H4 (cell line): ENCODE measurements at regions not wholly inside any gene's neighbourhood (a gene's known extent, or its start where the extent isn't known, plus 50 kb on each side); places are given as distances from the start of the nearest gene placed in this dataset.
A peak's percentile ranks its signal among the peaks of the same experiment; 100 is the strongest.

Experiments
- DNase-seq: peaks from one replicate; pipeline ENCODE4 v3.0.0-alpha.2; 2015; ENCODE audit warnings: low spot score

DNA sequence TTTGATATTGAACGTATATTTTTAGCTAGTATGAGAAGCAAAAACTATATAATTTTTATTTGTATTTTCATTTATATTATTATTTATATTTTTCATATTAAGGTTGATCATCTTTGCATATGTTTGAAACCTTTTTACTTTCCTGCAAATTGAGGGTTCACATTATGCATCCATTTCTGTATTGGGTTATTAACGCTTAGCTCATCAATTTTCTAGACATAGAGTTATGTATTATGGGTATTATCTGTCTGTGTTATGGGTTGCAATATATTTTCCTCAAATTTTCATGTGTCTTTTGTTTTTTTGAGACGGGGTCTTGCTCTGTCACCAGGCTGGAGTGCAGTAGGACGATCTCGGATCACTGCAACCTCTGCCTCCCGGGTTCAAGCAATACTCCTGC lies 2377.0 kb upstream of the WWC1 start:
- no peak for DNase-seq

DNA sequence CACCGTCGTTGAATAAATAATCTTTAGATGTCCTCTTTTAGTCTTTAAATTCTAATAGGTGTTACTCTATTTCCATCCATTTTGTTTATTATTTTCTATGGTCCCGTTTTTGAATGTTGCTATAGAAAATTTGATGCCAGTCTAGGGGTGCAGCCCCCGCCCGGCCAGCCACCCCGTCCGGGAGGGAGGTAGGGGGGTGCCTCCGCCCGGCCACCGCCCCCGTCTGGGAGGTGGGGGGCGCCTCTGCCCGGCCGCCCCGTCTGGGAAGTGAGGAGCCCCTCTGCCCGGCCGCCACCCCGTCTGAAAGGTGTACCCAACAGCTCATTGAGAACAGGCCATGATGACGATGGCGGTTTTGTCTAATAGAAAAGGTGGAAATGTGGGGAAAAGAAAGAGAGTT lies 2372.2 kb upstream of the WWC1 start:
- DNase-seq = no peak

DNA sequence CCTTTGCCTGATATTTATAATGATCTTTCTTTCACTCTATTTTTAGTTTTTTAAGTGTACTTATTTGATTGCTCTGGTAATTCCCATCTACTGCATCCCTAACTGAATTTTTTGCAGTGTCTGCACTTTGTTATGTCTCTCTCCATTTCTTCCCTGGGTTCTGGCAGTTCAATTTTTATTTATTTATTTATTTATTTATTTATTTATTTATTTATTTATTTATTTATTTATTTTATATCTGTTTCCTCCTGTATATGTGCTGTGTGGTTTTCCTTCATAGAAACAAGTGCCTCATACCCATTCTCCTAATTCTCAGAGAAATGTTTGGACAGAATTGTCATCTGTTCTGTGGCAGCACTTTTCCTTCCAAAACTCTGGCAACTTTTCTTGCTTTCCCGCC lies 2370.8 kb upstream of the WWC1 start:
- no peak for DNase-seq

DNA sequence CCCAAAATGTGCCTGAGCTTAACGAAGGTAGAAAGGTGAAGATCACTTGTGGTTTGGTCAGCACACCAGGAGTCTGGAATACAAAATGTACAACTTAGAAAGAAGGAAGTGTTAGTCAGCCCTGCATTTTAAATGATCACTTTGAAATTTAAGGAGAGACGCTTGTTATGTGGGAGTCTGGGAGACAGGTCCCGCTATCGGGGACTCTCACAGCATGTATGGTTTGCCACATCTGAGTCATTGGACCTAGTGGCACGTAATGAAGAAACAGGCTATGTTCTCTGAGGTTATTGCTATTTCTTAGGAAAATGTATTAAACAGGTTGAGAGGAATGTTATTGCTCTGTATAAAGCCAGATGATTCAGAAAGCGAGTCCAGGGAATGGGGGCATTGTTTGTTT lies 2362.5 kb upstream of the WWC1 start:
- peak; percentile 45 for DNase-seq

DNA sequence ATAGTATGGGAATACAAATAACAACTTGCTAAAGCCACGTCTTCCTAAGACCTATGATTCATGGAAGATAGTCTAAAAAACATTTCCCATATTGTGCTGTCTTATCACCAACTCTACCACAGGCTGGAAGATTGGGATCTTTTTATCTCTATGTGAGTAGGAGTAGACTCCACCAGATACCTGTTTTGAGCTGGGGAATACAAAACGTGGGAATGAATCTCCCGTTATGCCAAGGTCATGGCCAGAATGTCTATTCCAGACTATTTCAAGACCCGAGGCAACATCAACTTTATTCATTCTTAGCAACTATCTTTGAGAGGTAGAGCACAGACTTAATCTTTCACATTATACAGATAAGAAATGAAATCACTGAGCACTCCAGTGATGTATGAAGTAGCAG lies 2350.9 kb upstream of the WWC1 start:
- DNase-seq = no peak

DNA sequence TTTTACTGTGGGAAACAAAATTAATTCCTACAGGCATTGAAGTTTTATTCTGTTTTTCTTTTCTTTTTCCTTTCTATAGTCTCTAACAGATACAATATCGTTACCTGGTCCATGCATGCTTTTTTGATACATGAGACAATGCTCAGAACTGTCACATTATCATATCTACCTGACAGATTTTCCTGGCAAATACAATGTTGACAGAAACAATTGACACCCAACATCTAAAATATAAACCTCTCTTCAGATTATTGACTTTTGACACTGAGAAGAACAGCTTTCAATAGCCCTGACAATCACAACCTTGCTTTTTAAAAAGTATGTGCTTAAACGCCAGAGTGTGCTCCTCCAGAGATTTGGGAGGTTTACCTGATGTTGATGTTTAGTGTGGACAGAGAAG lies 2334.6 kb upstream of the WWC1 start:
- DNase-seq = no peak

DNA sequence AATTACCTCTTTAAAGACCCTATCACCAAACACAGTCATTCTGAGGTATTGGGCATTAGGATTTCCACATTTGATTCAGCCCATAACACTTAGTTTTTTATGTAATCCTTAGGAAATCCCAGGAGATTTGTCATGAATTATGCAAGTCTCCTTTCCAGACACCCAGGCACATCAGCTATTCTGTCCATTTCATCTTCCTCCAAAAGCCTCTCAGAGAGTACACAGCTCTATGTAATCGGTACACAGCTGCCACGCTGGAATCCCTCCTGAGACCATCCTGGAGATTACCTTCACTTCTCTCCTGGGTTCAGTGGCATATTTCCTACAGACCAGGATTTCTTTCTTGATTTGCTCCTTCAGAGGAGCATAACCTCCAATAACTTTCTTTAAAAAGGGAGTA lies 2309.8 kb upstream of the WWC1 start:
- no peak for DNase-seq

DNA sequence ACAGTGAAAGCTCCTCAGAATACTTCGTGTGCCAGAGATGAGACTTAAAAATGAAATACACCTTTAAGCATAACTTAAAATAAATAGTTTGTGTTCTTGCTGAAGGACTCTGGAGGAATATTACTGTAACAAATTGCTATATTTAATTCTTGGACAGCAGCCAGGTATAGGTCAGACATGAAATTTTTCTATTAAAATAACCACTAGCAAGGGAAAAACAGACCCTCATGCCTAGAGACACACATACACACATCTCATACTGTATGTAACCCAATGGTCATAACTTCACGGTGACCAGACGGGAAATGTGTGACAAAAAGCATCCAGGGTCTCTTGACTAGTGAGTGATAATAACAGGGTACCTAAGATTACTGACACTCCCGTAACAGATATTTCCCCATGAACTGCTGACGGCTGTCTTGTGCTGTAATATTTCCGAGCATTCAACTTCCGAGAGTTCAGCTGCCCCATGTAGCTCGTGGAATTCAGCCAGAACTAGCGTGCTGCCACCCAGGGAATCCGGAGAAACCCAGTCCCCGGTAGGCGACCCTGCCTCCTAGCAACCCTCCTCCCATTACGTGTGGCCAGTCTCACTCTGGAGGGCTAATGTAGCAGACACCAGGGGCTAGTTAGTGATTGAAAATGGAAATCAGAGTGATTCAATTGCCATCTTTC lies 2295.1 kb upstream of the WWC1 start:
- DNase-seq = no peak

DNA sequence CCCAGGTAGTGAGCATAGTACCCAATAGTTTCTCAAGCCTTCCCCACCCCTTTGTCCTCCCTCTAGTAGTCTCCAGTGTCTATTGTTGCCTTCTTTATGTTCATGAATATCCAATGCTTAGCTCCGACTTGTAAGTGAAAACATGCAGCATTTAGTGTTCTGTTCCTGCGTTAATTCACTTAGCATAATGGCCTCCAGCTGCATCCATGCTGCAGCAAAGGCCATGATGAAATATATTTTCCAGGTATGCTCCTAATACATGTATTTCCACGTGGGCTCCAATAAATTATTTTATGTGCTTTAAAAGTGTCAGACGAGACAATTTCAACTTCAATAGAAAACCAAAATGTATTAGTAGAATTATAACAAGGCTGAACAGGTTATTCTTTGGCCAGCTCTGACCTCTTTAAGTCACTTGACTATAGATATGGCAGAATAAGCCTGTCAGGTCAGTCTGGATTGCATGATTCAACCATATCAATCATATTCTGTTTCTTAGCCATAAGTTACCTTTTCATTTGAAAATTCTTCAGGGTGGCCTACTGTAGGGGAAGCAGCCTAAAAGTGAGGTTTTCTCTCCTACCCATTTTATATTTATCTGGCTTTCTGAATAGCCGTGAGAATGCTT lies 2291.6 kb upstream of the WWC1 start:
- no peak for DNase-seq

DNA sequence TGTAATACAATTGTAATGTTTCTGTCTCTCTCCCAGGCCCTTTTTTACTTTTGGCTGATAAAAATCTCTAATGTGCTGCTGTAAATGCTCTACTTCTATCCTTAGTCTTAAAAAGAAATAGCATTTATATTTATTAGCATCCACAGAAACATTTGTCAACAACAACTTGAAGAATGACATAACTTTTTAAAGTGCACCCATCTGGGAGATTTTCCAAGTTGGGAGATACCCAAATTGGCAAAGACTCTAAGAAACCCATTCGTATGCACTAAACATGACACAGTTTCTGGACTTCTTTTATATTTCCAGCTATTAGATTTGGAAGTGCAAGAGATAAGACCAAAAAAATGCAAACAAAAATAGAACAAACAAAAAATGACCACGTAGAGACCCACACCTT lies 2287.4 kb upstream of the WWC1 start:
- DNase-seq = no peak

DNA sequence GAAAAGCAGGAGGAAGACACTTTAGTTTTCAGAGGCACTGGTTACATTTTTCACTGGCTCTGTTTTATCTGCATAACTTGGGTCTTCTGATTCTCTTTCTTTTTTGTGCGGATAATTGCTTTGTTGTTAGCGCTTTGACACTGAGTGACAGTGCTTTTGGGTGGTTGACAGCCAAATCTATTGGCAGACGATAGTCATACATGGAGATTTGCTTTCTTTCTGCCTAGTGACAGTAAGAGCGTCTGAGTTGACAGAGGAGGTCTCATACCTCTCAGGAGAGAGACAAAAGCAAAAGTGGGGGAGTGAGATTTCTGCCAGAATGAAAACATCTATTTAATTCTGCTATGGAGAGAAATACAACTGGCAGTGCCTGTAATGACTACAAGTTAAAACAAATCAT lies 2278.0 kb upstream of the WWC1 start:
- no peak for DNase-seq

DNA sequence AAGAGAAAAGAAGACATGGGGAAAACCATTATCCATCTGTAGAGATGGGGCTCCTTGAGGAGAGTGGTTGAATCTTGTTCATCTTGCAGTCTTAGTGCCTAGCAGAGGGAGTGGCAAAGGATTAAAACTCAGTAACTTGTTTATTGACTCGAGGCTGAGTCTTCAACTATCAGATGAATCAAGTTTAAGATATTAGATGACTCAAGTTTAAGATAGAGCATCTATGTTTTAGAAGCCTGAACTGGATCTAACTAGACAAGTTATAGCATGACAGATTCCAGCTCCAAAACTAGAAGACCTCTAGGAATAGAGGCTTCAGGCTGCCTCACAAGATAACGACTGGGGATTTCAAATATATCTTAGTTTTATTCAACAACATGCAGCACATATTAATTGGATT lies 2277.2 kb upstream of the WWC1 start:
- no peak for DNase-seq

DNA sequence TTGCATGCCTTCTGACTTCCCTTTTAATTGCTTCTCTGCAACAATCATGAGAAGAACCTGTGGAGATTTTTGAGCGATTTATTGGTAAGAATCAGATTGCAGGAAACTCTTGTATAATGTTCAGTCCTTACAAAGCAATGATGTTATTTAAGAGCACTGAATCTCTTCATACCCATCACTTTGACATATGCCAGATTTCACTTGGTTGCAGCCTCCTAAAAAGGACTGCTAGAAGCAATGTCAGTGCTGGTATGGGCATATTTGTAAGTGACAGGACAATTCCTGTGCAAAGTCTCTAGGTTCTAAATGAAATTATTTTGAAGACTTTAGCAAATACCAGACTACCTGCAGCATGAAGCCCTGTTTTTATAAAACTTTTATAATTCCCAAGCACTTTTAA lies 2272.7 kb upstream of the WWC1 start:
- DNase-seq = no peak

DNA sequence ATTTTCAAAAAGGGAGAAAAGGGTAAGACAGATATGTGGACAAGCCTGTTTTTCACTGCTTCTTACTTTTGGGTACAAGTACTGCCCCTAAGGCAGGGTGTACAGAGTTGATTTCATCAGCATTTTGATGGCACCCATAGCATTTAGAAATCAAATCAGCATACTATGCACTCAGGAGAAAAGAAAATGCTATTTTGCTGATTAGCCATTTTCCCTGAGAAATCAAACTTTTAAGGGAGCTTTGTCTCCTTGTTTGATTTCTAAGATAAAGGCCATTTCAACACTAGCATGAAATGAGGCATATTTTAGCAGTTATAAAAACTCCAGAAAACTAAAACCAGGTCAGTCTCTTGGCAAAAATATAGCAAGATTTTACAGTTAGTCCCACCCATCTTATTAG lies 2269.4 kb upstream of the WWC1 start:
- no peak for DNase-seq

DNA sequence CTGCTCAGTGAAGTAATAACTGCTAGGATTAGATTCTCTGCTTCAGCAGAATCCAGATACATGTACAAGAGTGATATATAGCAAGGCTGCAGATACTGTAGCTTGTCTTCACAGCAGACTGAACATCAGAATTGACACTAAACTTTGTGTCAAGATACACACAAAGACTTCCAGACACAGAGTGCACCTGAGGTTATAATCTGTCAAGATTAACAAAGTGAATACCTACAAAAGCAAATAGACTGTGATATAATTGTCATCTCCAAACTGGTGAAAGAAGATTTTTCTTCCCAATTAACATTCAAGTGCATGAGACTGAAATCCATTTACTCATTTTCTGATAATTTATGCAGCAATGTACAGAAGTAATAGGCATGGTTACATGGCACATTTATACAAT lies 2266.5 kb upstream of the WWC1 start:
- no peak for DNase-seq

DNA sequence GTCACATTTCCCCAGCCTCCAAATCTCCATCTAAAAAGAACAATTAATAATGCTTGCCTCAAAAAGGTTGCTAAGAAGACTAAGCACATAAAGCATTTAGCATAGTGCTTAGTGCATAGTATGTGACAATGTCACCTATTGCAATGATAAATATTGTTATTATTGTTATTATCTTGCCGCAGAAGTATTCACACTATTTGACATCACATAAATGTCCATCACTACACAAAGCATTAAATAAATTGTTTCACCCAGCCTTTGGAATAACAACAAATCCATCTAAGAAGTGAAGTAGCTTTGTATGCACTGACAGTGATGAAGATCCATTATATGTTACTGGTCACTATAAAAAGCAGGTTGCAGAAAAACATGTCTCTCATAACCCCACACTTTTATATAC lies 2263.9 kb upstream of the WWC1 start:
- DNase-seq = no peak

DNA sequence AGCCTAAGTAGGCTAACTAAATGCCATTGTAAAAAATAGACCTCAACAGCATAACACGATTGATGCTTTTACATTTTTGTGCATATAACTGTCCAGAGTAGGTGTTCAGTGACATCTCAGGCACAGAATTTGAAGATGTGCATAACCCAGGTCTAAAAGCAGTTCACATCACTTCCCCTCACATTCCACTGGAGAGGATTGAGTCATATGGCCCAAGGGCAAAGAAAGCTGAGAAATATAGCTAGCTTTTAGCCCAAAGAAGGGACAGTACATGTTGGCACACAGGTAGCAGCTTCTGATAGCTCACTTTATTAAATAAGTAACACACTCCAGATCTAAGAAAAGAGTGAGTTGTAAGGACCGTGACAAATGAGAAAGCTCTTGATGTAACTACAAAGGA lies 2259.5 kb upstream of the WWC1 start:
- no peak for DNase-seq

DNA sequence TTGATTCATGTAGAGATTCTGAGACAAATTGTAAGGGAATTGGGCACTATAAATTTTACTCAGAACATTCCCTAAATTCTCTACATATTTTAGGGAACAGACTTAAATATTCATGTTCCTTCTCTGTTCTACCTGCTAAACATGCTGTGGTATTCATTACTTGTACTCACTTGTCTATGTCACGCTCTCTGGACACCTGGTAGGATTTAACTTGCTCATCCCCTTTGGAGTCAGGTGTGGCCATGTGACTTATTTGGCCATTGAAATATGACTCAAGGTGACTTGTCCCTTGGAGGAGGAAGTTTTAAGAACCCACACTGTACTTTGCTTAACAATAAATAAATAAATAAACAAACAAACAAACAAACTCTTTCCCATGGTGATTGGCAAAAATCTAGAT lies 2258.8 kb upstream of the WWC1 start:
- no peak for DNase-seq

DNA sequence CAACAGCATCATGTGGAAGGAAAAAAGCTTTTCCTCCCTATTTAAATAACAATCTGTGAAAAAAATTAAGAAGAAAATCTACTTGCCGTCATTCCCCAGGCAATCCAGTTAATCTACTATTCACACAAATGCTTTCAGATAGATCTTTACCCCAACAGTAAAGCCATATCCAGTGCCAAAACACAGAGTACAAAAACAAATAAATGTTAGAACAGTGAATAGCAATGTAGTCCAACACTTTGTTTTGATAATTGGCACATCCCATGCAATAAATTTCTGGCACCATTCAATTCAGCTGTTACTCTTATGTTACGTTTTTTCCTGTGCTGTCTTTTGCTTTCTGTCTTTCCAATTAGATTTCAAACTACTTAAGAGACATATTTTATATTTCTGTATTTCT lies 2245.5 kb upstream of the WWC1 start:
- no peak for DNase-seq

DNA sequence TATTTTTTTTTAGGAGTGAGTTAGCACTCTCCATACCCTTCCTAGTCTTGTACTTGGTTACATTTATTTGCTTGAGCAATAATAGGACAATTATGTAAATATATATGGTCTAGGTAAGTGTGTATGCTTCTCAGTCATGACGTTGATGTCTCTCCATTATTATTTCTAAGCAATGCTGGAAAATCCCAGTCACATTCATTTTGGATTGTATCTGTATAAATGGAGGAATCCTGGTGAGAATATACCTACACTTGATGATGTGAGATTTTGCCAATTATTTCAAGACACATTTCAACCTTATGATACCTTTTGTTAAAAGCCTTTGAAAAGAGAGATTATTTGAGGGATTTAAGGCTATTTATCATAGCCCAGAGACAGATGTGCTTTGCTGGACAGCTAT lies 2244.5 kb upstream of the WWC1 start:
- DNase-seq = no peak

DNA sequence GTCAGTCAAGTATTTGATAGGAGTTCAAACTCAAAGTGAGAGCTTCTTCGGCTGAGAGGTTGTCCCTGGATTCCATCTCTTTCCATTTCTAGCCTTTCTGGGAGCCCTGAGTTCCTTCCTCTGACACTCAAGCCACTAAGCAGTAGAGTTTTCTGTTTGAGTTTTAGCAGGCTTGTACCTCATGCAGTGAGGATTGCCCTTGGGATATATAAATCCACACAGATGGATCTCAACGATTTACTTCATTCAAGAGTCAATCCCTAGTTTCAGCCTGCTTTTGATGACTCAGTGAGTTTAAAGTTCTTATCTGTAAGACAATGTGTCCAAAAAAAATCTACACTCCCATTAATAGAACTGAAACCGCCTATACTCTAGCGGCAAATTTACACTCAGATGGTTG lies 2240.9 kb upstream of the WWC1 start:
- no peak for DNase-seq

DNA sequence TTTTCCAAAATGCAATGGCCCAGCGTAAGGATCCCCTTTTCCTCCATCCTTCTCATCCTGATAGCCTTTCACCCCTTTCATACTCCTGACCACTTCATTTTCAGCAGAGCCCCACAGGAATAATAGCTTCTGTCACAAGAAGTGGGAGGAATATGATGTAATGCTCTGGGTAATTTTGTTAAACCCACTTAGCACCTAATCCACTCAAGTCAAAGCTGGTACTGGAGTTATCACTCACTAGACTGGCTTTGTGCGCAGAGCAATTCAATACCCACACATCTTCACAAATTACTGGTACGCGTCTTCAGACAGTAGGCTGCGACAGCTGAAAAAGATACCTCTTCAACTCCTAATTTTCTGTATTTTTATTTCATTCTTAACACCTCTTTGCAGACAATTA lies 2232.8 kb upstream of the WWC1 start:
- DNase-seq = no peak

DNA sequence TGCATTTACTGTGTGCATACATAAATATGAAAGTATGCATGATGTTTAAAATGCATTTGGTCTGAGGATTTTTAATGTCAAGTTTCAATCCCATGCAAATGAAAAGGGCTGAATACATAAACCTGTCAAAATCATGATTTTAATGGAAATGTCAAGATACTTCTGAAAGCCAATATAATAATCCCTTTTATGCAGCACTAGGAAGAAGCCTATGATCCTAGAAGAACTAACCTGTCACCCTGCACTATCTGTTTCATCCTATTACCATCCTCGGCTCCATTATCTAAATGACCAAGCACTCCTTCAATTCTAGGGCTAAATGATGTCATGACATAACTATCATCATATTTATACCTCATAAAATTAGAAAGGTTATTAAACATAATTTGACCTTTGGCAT lies 2229.4 kb upstream of the WWC1 start:
- DNase-seq = no peak

DNA sequence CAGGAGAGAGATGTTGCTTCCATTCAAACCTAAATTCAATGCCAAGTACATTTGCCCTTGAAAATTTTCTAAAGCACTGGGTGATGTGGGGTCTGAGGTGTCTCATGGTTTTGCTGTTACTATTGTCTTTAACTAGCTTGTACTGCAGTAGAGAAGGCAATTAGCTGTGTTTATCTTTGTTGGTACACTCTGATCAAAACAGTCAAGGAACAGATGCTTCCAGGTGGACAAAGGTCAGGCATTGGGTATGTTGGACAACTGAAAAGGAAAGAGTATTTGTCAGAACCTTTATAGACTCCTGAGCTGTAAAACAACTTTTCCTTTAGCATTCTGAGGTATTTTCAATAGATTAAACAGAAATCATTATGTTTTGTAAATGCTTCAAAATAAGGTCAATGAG lies 2228.7 kb upstream of the WWC1 start:
- DNase-seq = no peak
